Peyer's patch (tissue), 4 donors: ENCODE measurements at regions not wholly inside any gene's neighbourhood (a gene's known extent, or its start where the extent isn't known, plus 50 kb on each side); places are given as distances from the start of the nearest gene placed in this dataset.

ENCODE experiments used
- DNase-seq, 3 donors: peaks; one replicate each; pipeline ENCODE4 v3.0.0-alpha.2; 2017 to 2019
- H3K27ac ChIP-seq, 4 donors: fragments of 200-600 bp; sonication (generic); one replicate each; pipeline ENCODE4 v1.5.1; 2016 to 2019
- H3K27me3 ChIP-seq, 2 donors: fragments of 200-600 bp; sonication (generic); one replicate each; pipeline ENCODE4 v1.5.1; 2019
- H3K36me3 ChIP-seq, 3 donors: fragments of 200-600 bp; sonication (generic); one replicate each; pipeline ENCODE4 v1.5.1; 2016 to 2019
- H3K4me1 ChIP-seq, 4 donors: fragments of 200-600 bp; sonication (generic); one replicate each; pipeline ENCODE4 v1.5.1; 2016 to 2019
- H3K4me3 ChIP-seq, 4 donors: fragments of 200-600 bp; sonication (generic); 1 replicate in 3 of 4; 2 replicates in 1 of 4; pipeline ENCODE4 v1.5.1; 2016 to 2019; ENCODE audit warnings: mild to moderate bottlenecking in 1 of 4
- H3K9me3 ChIP-seq, 4 donors: fragments of 200-600 bp; sonication (generic); one replicate each; pipeline ENCODE4 v1.5.1; 2016 to 2019; ENCODE audit warnings: mild to moderate bottlenecking in 1 of 4
- CTCF ChIP-seq, 6 experiments: fragments of 450-650 bp in 4 of 6; fragments of 200-600 bp in 2 of 6; sonication (generic) in 1 of 6; IDR thresholded peaks; one replicate each; pipeline ENCODE4 v1.5.1; 2017 to 2019; ENCODE audit warnings: antibody characterized with exemption in 6 of 6, mild to moderate bottlenecking in 3 of 6, moderate library complexity in 1 of 6
- POLR2A ChIP-seq, 2 donors: fragments of 450-650 bp; IDR thresholded peaks; one replicate each; pipeline ENCODE4 v1.5.1; 2017; ENCODE audit warnings: antibody characterized with exemption in 2 of 2, mild to moderate bottlenecking in 2 of 2, moderate library complexity in 2 of 2

GRCh38 chr15:46595016-46595415, 960.2 kb downstream of the SQOR start:
- Histone ChIP-seq H3K36me3 (no peaks in the 10 kb centered on the region), H3K9me3 (no peaks in the 10 kb centered on the region), H3K27ac (no peak overlapping the region), H3K4me3 (no peak overlapping the region), H3K4me1 (no peaks in the 10 kb centered on the region), H3K27me3 (no peaks in the 10 kb centered on the region)
- TF ChIP-seq CTCF (IDR thresholded peaks at IDR 0.05) (no peak), POLR2A (IDR thresholded peaks at IDR 0.05) (no peak)
- no peak for DNase-seq

- no peaks in the 10 kb centered on the region for H3K27me3 ChIP-seq
- H3K36me3 ChIP-seq, result no peaks in the 10 kb centered on the region
- no peaks in the 10 kb centered on the region for H3K4me1 ChIP-seq
- no peaks in the 10 kb centered on the region for H3K9me3 ChIP-seq
- H3K4me3 ChIP-seq, result no peak overlapping the region
- TF ChIP-seq POLR2A (IDR thresholded peaks at IDR 0.05) (no peak), CTCF (IDR thresholded peaks at IDR 0.05) (no peak)
- no peak for DNase-seq
- no peak overlapping the region for H3K27ac ChIP-seq
These were observed 972.2 kb downstream of the SQOR start for GRCh38 chr15:46607077-46607476.

- Histone ChIP-seq H3K36me3 (no peaks in the 10 kb centered on the region), H3K27ac (no peak overlapping the region), H3K4me1 (no peaks in the 10 kb centered on the region), H3K27me3 (no peaks in the 10 kb centered on the region), H3K4me3 (no peak overlapping the region), H3K9me3 (no peaks in the 10 kb centered on the region)
- no peak for DNase-seq
- no peak for TF ChIP-seq CTCF (IDR thresholded peaks at IDR 0.05)
- TF ChIP-seq POLR2A (IDR thresholded peaks at IDR 0.05), result no peak
These were observed 981.2 kb downstream of the SQOR start for GRCh38 chr15:46616033-46616432.

GRCh38 chr15:46617507-46617906, 982.7 kb downstream of the SQOR start:
- DNase-seq, result no peak
- TF ChIP-seq POLR2A (IDR thresholded peaks at IDR 0.05), result no peak
- no peak for TF ChIP-seq CTCF (IDR thresholded peaks at IDR 0.05)
- no peaks in the 10 kb centered on the region for H3K4me1 ChIP-seq
- H3K36me3 ChIP-seq, result no peaks in the 10 kb centered on the region
- no peak overlapping the region for H3K27ac ChIP-seq
- no peak overlapping the region for H3K4me3 ChIP-seq
- no peaks in the 10 kb centered on the region for H3K27me3 ChIP-seq
- no peaks in the 10 kb centered on the region for H3K9me3 ChIP-seq

- no peaks in the 10 kb centered on the region for H3K36me3 ChIP-seq
- no peak overlapping the region for H3K4me3 ChIP-seq
- no peak overlapping the region for H3K27ac ChIP-seq
- no peaks in the 10 kb centered on the region for H3K9me3 ChIP-seq
- no peak for DNase-seq
- no peaks in the 10 kb centered on the region for H3K4me1 ChIP-seq
- TF ChIP-seq POLR2A (IDR thresholded peaks at IDR 0.05) (no peak), CTCF (IDR thresholded peaks at IDR 0.05) (no peak)
- no peaks in the 10 kb centered on the region for H3K27me3 ChIP-seq
These were observed 984.2 kb downstream of the SQOR start for GRCh38 chr15:46618984-46619383.

- no peak overlapping the region for H3K27ac ChIP-seq
- no peaks in the 10 kb centered on the region for H3K4me1 ChIP-seq
- no peaks in the 10 kb centered on the region for H3K9me3 ChIP-seq
- H3K4me3 ChIP-seq, result no peak overlapping the region
- no peaks in the 10 kb centered on the region for H3K36me3 ChIP-seq
- H3K27me3 ChIP-seq, result no peaks in the 10 kb centered on the region
- TF ChIP-seq CTCF (IDR thresholded peaks at IDR 0.05), result no peak
- TF ChIP-seq POLR2A (IDR thresholded peaks at IDR 0.05), result no peak
- DNase-seq, result no peak
These were observed 985.7 kb downstream of the SQOR start for GRCh38 chr15:46620392-46621013.
